Esophagus muscularis mucosa (tissue), 4 donors: ENCODE measurements at regions not wholly inside any gene's neighbourhood (a gene's known extent, or its start where the extent isn't known, plus 50 kb on each side); places are given as distances from the start of the nearest gene placed in this dataset.

ENCODE experiments used
- DNase-seq: peaks from one replicate; pipeline ENCODE4 v3.0.0-alpha.2; 2017; ENCODE audit errors: extremely low spot score
- H3K27ac ChIP-seq, 4 donors: fragments of 200-600 bp; sonication (generic); replicated peaks in 1 of 4; 1 replicate in 3 of 4; 2 replicates in 1 of 4; pipeline ENCODE4 v1.5.1; 2016 to 2019; ENCODE audit warnings: mild to moderate bottlenecking in 1 of 4
- H3K27me3 ChIP-seq, 4 donors: fragments of 200-600 bp; sonication (generic); one replicate each; pipeline versions ENCODE4 v1.5.1 to v1.6.0; 2016 to 2019
- H3K36me3 ChIP-seq, 4 donors: fragments of 200-600 bp; sonication (generic); one replicate each; pipeline ENCODE4 v1.5.1; 2016 to 2019
- H3K4me1 ChIP-seq, 4 donors: fragments of 200-600 bp; sonication (generic); one replicate each; pipeline ENCODE4 v1.5.1; 2016 to 2019
- H3K4me3 ChIP-seq, 4 donors: fragments of 200-600 bp; sonication (generic); 1 replicate in 2 of 4; 2 replicates in 2 of 4; pipeline ENCODE4 v1.5.1; 2016 to 2019; ENCODE audit warnings: mild to moderate bottlenecking in 4 of 4, moderate library complexity in 1 of 4
- H3K9me3 ChIP-seq, 4 donors: fragments of 200-600 bp; sonication (generic); 1 replicate in 3 of 4; 2 replicates in 1 of 4; pipeline ENCODE4 v1.5.1; 2016 to 2019
- EP300 ChIP-seq: sonication (generic); formaldehyde crosslinking; IDR thresholded peaks from one replicate; pipeline ENCODE4 v1.6.1; 2017; ENCODE audit warnings: antibody characterized with exemption
- POLR2A ChIP-seq: fragments of 450-650 bp; IDR thresholded peaks from one replicate; pipeline ENCODE4 v1.6.1; 2017; ENCODE audit warnings: antibody characterized with exemption, moderate library complexity, mild to moderate bottlenecking, low read depth
- POLR2AphosphoS5 ChIP-seq, 2 donors: sonication (generic); formaldehyde crosslinking; IDR thresholded peaks; one replicate each; pipeline ENCODE4 v1.6.1; 2017; ENCODE audit warnings: antibody characterized with exemption in 2 of 2
- WGBS: methylation state at CpG from one replicate; pipeline ENCODE4 v1.1.5; 2018; 5-methylcytosine and 5-hydroxymethylcytosine counted together
- intact Hi-C: fragments of 100-400 bp; cut with DNase I; formaldehyde crosslinking; loops from one replicate; pipeline ENCODE4 v1.15.1; 2023
- TF ChIP-seq, protein P1 (sequence below), 3 experiments: fragments of 200-600 bp in 2 of 3; fragments of 450-650 bp in 1 of 3; sonication (generic) in 2 of 3; IDR thresholded peaks; one replicate each; pipeline ENCODE4 v1.5.1; 2017 to 2019; ENCODE audit warnings: antibody characterized with exemption in 3 of 3, mild to moderate bottlenecking in 2 of 3, moderate library complexity in 1 of 3

DNA sequence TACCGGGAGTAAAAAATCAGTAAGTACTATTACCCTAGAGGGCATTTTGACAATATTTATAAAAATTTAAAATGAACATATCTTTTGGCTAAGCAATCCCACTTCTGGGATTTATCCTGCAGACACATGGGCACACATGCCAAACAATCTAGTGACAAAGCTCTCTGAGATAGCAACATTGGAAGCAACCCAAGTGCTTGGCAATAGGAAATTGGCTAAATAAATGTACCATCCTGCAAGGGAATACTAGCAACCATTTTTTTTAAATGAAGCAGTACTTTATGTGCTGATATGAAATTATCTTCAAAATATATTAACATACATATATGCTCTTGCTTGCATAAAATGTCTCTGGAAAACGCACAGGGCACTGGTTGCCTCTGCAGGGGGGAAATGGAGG lies 133.8 kb downstream of the SNX5 start:
- TF ChIP-seq POLR2AphosphoS5 (IDR thresholded peaks at IDR 0.05): no peak
- TF ChIP-seq EP300: no peak
- TF ChIP-seq, protein P1, sequence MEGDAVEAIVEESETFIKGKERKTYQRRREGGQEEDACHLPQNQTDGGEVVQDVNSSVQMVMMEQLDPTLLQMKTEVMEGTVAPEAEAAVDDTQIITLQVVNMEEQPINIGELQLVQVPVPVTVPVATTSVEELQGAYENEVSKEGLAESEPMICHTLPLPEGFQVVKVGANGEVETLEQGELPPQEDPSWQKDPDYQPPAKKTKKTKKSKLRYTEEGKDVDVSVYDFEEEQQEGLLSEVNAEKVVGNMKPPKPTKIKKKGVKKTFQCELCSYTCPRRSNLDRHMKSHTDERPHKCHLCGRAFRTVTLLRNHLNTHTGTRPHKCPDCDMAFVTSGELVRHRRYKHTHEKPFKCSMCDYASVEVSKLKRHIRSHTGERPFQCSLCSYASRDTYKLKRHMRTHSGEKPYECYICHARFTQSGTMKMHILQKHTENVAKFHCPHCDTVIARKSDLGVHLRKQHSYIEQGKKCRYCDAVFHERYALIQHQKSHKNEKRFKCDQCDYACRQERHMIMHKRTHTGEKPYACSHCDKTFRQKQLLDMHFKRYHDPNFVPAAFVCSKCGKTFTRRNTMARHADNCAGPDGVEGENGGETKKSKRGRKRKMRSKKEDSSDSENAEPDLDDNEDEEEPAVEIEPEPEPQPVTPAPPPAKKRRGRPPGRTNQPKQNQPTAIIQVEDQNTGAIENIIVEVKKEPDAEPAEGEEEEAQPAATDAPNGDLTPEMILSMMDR (IDR thresholded peaks at IDR 0.05): no peak
- TF ChIP-seq POLR2A: no peak
- no peaks in the 10 kb centered on the region for H3K27me3 ChIP-seq
- no peak overlapping the region for H3K4me3 ChIP-seq
- whole genome bisulfite sequencing: 61% methylated on average over 2 of the region's 2 CpGs
- H3K9me3 ChIP-seq: no peaks in the 10 kb centered on the region
- no peaks in the 10 kb centered on the region for H3K36me3 ChIP-seq
- H3K4me1 ChIP-seq: peaks cover 19 to 32% (median 27%) of the 10 kb centered on the region in 4 donors
- DNase-seq: no peak
- H3K27ac ChIP-seq: peak overlapping the region in 2 of 4 donors; percentile 72 to 82
- intact Hi-C loops: no loop called here

GRCh38 chr20:17833036-17833674 lies 133.4 kb downstream of the BANF2 start:
- Histone ChIP-seq H3K27ac (no peak overlapping the region), H3K4me3 (no peak overlapping the region), H3K27me3 (no peaks in the 10 kb centered on the region), H3K36me3 (no peaks in the 10 kb centered on the region), H3K4me1 (peaks cover 19 to 32% (median 27%) of the 10 kb centered on the region in 4 donors), H3K9me3 (no peaks in the 10 kb centered on the region)
- 93% methylated on average over 9 of the region's 9 CpGs for WGBS
- no peak for TF ChIP-seq POLR2AphosphoS5 (IDR thresholded peaks at IDR 0.05)
- DNase-seq: no peak
- intact Hi-C loops: no loop called here

DNA sequence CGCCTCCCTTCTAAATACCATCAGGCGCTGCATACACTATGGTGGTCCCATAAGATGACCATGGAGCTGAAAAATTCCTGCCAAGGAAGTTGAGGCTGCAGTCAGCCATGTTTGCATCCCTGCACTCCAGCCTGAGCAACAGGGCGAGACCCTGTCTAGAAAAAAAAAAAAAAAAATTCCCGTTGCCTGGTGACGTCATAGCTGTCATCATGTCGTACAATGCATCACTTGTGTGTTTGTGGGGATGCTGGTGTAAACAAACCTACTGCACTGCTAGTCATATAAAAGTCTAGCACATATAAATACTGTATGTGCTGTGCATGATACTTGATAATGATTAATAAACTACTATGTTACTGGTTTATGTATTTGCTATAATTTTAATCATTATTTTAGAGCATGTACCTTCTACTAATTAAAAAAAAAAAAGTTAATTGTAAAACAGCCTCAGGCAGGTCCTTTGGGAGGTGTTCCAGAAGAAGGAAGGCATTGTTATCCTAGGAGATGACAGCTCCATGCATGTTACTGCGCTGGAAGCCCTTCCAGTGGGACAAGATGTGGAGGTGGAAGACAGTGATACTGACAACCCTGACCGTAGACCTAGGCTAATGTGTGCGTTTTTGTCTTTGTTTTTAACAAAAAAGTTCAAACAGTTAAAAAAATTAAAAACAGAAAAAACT lies 132.6 kb downstream of the BANF2 start:
- no peak for DNase-seq
- Histone ChIP-seq H3K27ac (no peak overlapping the region), H3K4me3 (no peak overlapping the region), H3K4me1 (peaks cover 19 to 31% (median 26%) of the 10 kb centered on the region in 4 donors), H3K9me3 (no peaks in the 10 kb centered on the region), H3K36me3 (no peaks in the 10 kb centered on the region), H3K27me3 (no peaks in the 10 kb centered on the region)
- 84% methylated on average over 9 of the region's 9 CpGs for WGBS
- intact Hi-C loops: no loop called here
- TF ChIP-seq, protein P1 (IDR thresholded peaks at IDR 0.05): no peak
- TF ChIP-seq EP300: no peak
- TF ChIP-seq POLR2AphosphoS5 (IDR thresholded peaks at IDR 0.05): no peak
- TF ChIP-seq POLR2A: no peak

DNA sequence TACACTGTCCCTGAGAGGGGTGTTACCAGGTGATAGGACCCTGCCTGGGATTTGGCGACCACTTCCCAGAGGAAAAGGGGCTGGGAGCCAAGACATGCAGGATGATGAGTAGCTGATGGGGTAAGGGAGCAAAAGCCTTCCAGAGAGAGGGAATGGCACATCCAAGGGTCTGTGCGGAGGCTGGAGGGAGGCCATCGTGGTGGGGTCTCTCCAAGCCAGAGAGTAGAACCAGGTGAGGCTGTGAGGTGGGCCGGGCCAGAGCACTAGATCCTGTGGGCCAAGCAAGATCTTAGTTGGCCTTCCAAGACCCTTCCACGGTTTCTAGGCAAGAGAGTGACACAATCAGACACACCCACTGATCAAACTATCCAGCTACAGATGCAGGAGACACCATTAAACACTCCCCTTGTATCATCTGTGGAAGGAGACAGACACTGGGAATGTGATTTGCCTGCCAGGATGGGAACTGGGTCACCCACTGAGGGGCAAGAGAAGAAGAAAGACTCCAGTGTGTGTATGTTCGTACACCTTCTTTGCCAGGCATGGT lies 128.9 kb downstream of the BANF2 start:
- DNase-seq: no peak

More for the DNA sequence above, 128.9 kb downstream of the BANF2 start:
- Histone ChIP-seq H3K27me3 (no peaks in the 10 kb centered on the region), H3K9me3 (no peaks in the 10 kb centered on the region), H3K4me3 (no peak overlapping the region), H3K36me3 (no peaks in the 10 kb centered on the region), H3K27ac (no peak overlapping the region), H3K4me1 (peaks cover 0 to 17% (median 12%) of the 10 kb centered on the region in 4 donors)
- TF ChIP-seq, protein P1 (IDR thresholded peaks at IDR 0.05): no peak
- TF ChIP-seq EP300 (no peak), POLR2A (no peak), POLR2AphosphoS5 (IDR thresholded peaks at IDR 0.05) (no peak)
- 89% methylated on average over 6 of the region's 6 CpGs for WGBS
- intact Hi-C loops: no loop called here
